Muscle of leg (tissue), 3 donors: ENCODE measurements at regions not wholly inside any gene's neighbourhood (a gene's known extent, or its start where the extent isn't known, plus 50 kb on each side); places are given as distances from the start of the nearest gene placed in this dataset.
"Not testable (repeated sequence)": the region's sequence is repeated elsewhere in the genome, so short reads cannot be mapped to it uniquely, and the experiment has no call there.

Experiments used
- DNase-seq: peaks from one replicate; pipeline ENCODE4 v3.0.0; 2013
- H3K27ac ChIP-seq: one replicate; pipeline ENCODE4 v1.5.1; 2013; ENCODE audit warnings: mild to moderate bottlenecking, low read length, control low read depth
- H3K27me3 ChIP-seq: one replicate; pipeline ENCODE4 v1.6.1; 2013; ENCODE audit warnings: low read length; ENCODE audit not compliant: control insufficient read depth, insufficient read depth
- H3K36me3 ChIP-seq: one replicate; pipeline ENCODE4 v1.6.1; 2013; ENCODE audit warnings: low read length; ENCODE audit not compliant: control insufficient read depth, insufficient read depth
- H3K4me1 ChIP-seq: one replicate; pipeline ENCODE4 v1.6.1; 2013; ENCODE audit warnings: low read length; ENCODE audit not compliant: control insufficient read depth, insufficient read depth
- H3K4me3 ChIP-seq: one replicate; pipeline ENCODE4 v1.5.1; 2013; ENCODE audit warnings: low read length, control low read depth
- H3K9me3 ChIP-seq: replicated peaks from 2 replicates; pipeline ENCODE4 v1.6.1; 2013; ENCODE audit warnings: low read depth, low read length; ENCODE audit not compliant: control insufficient read depth
- WGBS: methylation state at CpG from one replicate; pipeline ENCODE4 v1.1.5; 2013; ENCODE audit warnings: missing lambda C conversion rate; ENCODE audit not compliant: insufficient coverage; 5-methylcytosine and 5-hydroxymethylcytosine counted together

GRCh38 chr9:113740508-113741500 lies 135.3 kb upstream of the ZNF618 start:
- H3K36me3 ChIP-seq, H3K27me3 ChIP-seq, H3K27ac ChIP-seq, H3K4me1 ChIP-seq, H3K9me3 ChIP-seq, H3K4me3 ChIP-seq: not testable (repeated sequence)
- 48% methylated on average over 3 of the region's 8 CpGs for WGBS
- peak; percentile 46 for DNase-seq

- peak; percentile 51 for DNase-seq
- no peak overlapping the region for H3K4me3 ChIP-seq
- peaks cover 2% of the 10 kb centered on the region for H3K4me1 ChIP-seq
- H3K27ac ChIP-seq: no peak overlapping the region
- no peaks in the 10 kb centered on the region for H3K9me3 ChIP-seq
- H3K36me3 ChIP-seq: no peaks in the 10 kb centered on the region
- no peaks in the 10 kb centered on the region for H3K27me3 ChIP-seq
- WGBS: 58% methylated on average over 5 of the region's 12 CpGs
Measured at GRCh38 chr9:113741886-113742854, 133.9 kb upstream of the ZNF618 start.

- Histone ChIP-seq H3K9me3 (no peaks in the 10 kb centered on the region), H3K36me3 (no peaks in the 10 kb centered on the region), H3K4me1 (peaks cover 2% of the 10 kb centered on the region), H3K4me3 (no peak overlapping the region), H3K27me3 (no peaks in the 10 kb centered on the region), H3K27ac (no peak overlapping the region)
- 77% methylated on average over 6 of the region's 6 CpGs for WGBS
- no peak for DNase-seq
Measured at GRCh38 chr9:113742878-113743277, 133.2 kb upstream of the ZNF618 start.

DNA sequence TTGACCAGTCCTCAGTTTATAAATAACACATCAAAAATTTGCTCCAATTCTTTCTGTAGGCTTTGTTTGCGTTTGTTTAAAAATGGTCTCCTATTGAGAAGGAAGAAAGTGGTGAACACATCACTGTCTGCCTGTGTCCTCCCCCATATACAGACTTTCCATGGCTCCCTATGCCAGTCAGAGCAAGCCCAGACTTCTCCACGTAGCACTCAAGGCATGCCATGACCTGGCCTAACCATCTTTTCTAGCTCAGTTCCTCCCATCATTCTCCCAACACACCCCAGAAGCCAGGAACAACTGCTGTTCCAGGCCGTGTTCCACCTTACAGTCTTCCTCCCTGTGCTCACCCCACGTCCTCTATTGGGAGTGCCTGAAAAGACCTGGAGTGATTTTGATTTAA lies 129.6 kb upstream of the ZNF618 start:
- Histone ChIP-seq H3K4me1 (peaks cover 2% of the 10 kb centered on the region), H3K4me3 (no peak overlapping the region), H3K27ac (no peak overlapping the region), H3K36me3 (no peaks in the 10 kb centered on the region), H3K9me3 (no peaks in the 10 kb centered on the region), H3K27me3 (no peaks in the 10 kb centered on the region)
- DNase-seq: no peak
- 64% methylated on average over 1 of the region's 4 CpGs for WGBS

- Histone ChIP-seq H3K27me3 (no peaks in the 10 kb centered on the region), H3K27ac (no peak overlapping the region), H3K9me3 (no peaks in the 10 kb centered on the region), H3K36me3 (no peaks in the 10 kb centered on the region), H3K4me3 (no peak overlapping the region), H3K4me1 (no peaks in the 10 kb centered on the region)
- no peak for DNase-seq
Measured at GRCh38 chr9:113748135-113748534, 128.0 kb upstream of the ZNF618 start.

- peaks cover 3% of the 10 kb centered on the region for H3K27me3 ChIP-seq
- no peak overlapping the region for H3K27ac ChIP-seq
- H3K9me3 ChIP-seq: no peaks in the 10 kb centered on the region
- no peak overlapping the region for H3K4me3 ChIP-seq
- 73% methylated on average over 7 of the region's 7 CpGs for WGBS
- no peaks in the 10 kb centered on the region for H3K36me3 ChIP-seq
- no peak for DNase-seq
- no peaks in the 10 kb centered on the region for H3K4me1 ChIP-seq
Measured at GRCh38 chr9:113753398-113754119, 122.5 kb upstream of the ZNF618 start.

- H3K27me3 ChIP-seq: peaks cover 3% of the 10 kb centered on the region
- DNase-seq: no peak
- H3K4me1 ChIP-seq: no peaks in the 10 kb centered on the region
- H3K27ac ChIP-seq: no peak overlapping the region
- no peaks in the 10 kb centered on the region for H3K36me3 ChIP-seq
- no CpG with 5 or more reads among the region's 2 CpGs for WGBS
- H3K9me3 ChIP-seq: peaks cover 2% of the 10 kb centered on the region
- no peak overlapping the region for H3K4me3 ChIP-seq
Measured at GRCh38 chr9:113754739-113755138, 121.4 kb upstream of the ZNF618 start.

DNA sequence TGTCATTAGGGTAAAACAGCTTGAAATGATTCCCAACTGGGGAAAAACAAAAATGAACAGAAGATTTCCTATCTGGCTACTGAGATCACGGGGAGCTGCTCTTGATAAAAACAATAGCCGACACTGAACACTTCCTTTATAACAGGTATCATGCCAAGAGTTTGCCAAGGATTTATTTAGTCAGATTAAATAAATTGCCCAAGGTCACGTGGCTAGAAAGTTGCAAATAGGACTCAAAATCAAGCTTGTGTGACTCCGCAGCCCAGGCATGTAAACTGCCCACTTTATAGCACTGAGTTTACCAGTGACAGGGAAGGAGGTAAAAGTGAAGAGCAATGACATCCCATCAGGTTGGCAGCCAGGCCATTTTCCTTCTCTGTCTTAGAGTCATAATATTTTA lies 120.7 kb upstream of the ZNF618 start:
- H3K36me3 ChIP-seq: no peaks in the 10 kb centered on the region
- H3K4me1 ChIP-seq: no peaks in the 10 kb centered on the region
- WGBS: 94% methylated on average over 2 of the region's 4 CpGs
- peaks cover 2% of the 10 kb centered on the region for H3K9me3 ChIP-seq
- DNase-seq: no peak
- H3K27ac ChIP-seq: no peak overlapping the region
- peaks cover 3% of the 10 kb centered on the region for H3K27me3 ChIP-seq
- H3K4me3 ChIP-seq: no peak overlapping the region

DNA sequence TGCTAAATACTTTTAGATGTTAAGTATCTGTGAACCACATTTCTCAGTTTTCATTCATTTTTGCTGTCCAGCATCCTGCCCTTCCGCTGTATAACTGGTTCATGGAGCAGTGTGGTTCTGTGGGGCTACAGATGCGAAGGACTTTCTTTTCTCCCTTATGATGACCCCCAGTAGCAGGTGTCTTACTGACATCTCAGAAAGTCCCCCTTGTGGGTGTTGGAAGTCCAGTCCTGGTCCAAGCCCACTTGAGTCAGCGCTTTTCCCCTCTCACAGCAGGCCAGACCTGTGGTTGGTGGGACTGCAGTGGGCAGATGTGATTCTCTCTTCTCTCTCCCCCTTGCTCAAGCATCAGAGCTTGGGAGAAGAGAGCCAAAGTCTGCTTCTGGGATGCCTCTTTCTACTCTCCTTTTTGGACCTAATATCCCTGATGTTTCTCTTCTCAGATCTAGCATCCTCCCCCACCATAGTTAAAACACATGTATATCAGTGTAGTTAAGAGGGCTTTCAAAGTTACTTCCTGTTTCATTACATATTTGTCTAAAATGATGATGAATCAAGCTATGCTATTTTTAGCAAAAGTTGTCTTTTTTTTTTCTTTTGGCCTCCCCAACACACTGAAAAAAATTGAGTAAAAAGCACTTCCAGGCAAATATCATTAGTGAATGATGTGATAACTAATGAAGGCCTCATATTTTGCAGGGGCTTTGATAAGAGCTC lies 119.5 kb upstream of the ZNF618 start:
- H3K9me3 ChIP-seq: peaks cover 2% of the 10 kb centered on the region
- H3K4me3 ChIP-seq: no peak overlapping the region
- no peak for DNase-seq
- no peaks in the 10 kb centered on the region for H3K36me3 ChIP-seq
- no peaks in the 10 kb centered on the region for H3K4me1 ChIP-seq
- H3K27me3 ChIP-seq: peaks cover 3% of the 10 kb centered on the region
- no peak overlapping the region for H3K27ac ChIP-seq
- WGBS: no CpG with 5 or more reads among the region's 3 CpGs
